ENCODE measurements at regions not wholly inside any gene's neighbourhood (a gene's known extent, or its start where the extent isn't known, plus 50 kb on each side); places are given as distances from the start of the nearest gene placed in this dataset.

GRCh38 chr1:232428036-232428645 lies 201.8 kb downstream of the SIPA1L2 start:
- Histone ChIP-seq H3K36me3 (peaks cover 0 to 5% (median 3%) of the 10 kb centered on the region in 3 donors), H3K27ac (no peak overlapping the region), H3K4me1 (peaks cover 0 to 5% (median 0%) of the 10 kb centered on the region in 4 donors), H3K9me3 (no peaks in the 10 kb centered on the region), H3K4me3 (no peak overlapping the region), H3K27me3 (peaks cover 0 to 3% of the 10 kb centered on the region in 2 donors)
- intact Hi-C loops (cut with DNase I; ENCODE audit: low total_unique reads) = no loop called here
- DNase-seq = no peak
- TF ChIP-seq, protein P1, sequence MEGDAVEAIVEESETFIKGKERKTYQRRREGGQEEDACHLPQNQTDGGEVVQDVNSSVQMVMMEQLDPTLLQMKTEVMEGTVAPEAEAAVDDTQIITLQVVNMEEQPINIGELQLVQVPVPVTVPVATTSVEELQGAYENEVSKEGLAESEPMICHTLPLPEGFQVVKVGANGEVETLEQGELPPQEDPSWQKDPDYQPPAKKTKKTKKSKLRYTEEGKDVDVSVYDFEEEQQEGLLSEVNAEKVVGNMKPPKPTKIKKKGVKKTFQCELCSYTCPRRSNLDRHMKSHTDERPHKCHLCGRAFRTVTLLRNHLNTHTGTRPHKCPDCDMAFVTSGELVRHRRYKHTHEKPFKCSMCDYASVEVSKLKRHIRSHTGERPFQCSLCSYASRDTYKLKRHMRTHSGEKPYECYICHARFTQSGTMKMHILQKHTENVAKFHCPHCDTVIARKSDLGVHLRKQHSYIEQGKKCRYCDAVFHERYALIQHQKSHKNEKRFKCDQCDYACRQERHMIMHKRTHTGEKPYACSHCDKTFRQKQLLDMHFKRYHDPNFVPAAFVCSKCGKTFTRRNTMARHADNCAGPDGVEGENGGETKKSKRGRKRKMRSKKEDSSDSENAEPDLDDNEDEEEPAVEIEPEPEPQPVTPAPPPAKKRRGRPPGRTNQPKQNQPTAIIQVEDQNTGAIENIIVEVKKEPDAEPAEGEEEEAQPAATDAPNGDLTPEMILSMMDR (IDR thresholded peaks at IDR 0.05) = no peak

- intact Hi-C loops (cut with DNase I; ENCODE audit: low total_unique reads) = no loop called here
- H3K4me3 ChIP-seq = no peak overlapping the region
- H3K27ac ChIP-seq = no peak overlapping the region
- peaks cover 0 to 3% of the 10 kb centered on the region in 2 donors for H3K27me3 ChIP-seq
- peaks cover 0 to 5% (median 0%) of the 10 kb centered on the region in 4 donors for H3K4me1 ChIP-seq
- H3K9me3 ChIP-seq = no peaks in the 10 kb centered on the region
- peaks cover 0 to 5% (median 3%) of the 10 kb centered on the region in 3 donors for H3K36me3 ChIP-seq
- TF ChIP-seq, protein P1 (IDR thresholded peaks at IDR 0.05) = no peak
- no peak for DNase-seq
These were observed 203.1 kb downstream of the SIPA1L2 start for GRCh38 chr1:232426801-232427200.

- intact Hi-C loops (cut with DNase I; ENCODE audit: low total_unique reads) = no loop called here
- peaks cover 0 to 5% (median 3%) of the 10 kb centered on the region in 3 donors for H3K36me3 ChIP-seq
- H3K4me1 ChIP-seq = no peaks in the 10 kb centered on the region
- H3K9me3 ChIP-seq = no peaks in the 10 kb centered on the region
- H3K27ac ChIP-seq = no peak overlapping the region
- no peaks in the 10 kb centered on the region for H3K27me3 ChIP-seq
- no peak for DNase-seq
- TF ChIP-seq, protein P1 (IDR thresholded peaks at IDR 0.05) = no peak
- H3K4me3 ChIP-seq = no peak overlapping the region
These were observed 204.5 kb downstream of the SIPA1L2 start for GRCh38 chr1:232425421-232425820.

DNA sequence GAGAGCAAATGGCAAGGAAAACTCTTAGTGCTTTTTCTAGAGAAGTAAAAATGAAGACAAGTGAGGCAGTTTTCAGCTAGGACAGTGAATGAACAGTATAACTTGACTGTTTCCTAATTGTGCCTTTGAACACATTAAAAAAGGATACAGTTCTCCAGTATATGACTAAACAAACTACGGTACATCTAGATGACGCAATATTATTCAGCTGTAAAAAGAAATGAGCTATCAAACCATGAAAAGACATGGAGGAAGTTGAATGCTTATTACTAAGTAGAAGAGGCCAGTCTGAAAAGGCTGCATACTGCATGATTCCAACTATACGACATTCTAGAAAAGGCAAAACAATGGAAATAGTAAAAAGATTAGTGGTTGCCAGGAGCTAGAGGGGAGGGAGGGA lies 206.3 kb downstream of the SIPA1L2 start:
- TF ChIP-seq, protein P1 (IDR thresholded peaks at IDR 0.05) = no peak
- DNase-seq = no peak
- peaks cover 0 to 5% (median 3%) of the 10 kb centered on the region in 3 donors for H3K36me3 ChIP-seq
- no peak overlapping the region for H3K27ac ChIP-seq
- no peaks in the 10 kb centered on the region for H3K9me3 ChIP-seq
- H3K4me1 ChIP-seq = no peaks in the 10 kb centered on the region
- H3K4me3 ChIP-seq = no peak overlapping the region
- intact Hi-C loops (cut with DNase I; ENCODE audit: low total_unique reads) = no loop called here
- H3K27me3 ChIP-seq = no peaks in the 10 kb centered on the region

DNA sequence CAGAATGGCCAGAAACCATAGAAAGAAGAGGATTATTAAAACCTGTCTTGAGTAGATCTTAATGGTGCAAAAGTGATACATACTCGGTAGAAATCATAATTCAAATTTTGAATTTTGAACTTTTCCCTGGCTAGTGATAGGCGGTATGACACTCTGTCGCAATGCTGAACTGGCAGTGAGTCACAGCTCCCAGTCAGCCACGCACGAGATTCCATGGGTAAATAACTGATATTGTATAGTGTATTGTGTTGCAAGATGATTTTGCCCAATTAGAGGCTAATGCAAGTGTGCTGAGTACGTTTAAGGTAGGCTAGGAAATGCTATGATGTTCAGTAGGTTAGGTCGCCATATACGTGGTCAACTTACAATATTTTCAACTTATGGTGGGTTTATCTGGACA lies 207.0 kb downstream of the SIPA1L2 start:
- Histone ChIP-seq H3K4me3 (no peak overlapping the region), H3K27me3 (no peaks in the 10 kb centered on the region), H3K4me1 (peaks cover 0 to under 1% (median 0%) of the 10 kb centered on the region in 4 donors), H3K36me3 (peaks cover 0 to 5% (median 3%) of the 10 kb centered on the region in 3 donors), H3K9me3 (no peaks in the 10 kb centered on the region), H3K27ac (no peak overlapping the region)
- intact Hi-C loops (cut with DNase I; ENCODE audit: low total_unique reads) = no loop called here
- no peak for DNase-seq
- TF ChIP-seq, protein P1 (IDR thresholded peaks at IDR 0.05) = no peak

All from tibial artery (tissue), 4 donors.